Activated CD4-positive, alpha-beta T cell treated with anti-CD3 and anti-CD28 coated beads, Interleukin-2, amount 10 ng/mL, durations not matched to agents 7 days and 5 days (primary cell): ENCODE measurements at regions not wholly inside any gene's neighbourhood (a gene's known extent, or its start where the extent isn't known, plus 50 kb on each side); places are given as distances from the start of the nearest gene placed in this dataset.

Experiments used
- CTCF ChIA-PET: fragments of 350-600 bp; sonication (Branson Sonifier 250); formaldehyde crosslinking; loops from one replicate; lab custom pipeline; 2021; ENCODE audit warnings: antibody characterized with exemption; lab: Charles Lee
- POLR2A ChIA-PET: fragments of 350-600 bp; sonication (Branson Sonifier 250); formaldehyde crosslinking; loops from one replicate; lab custom pipeline; 2021; ENCODE audit warnings: antibody characterized with exemption; lab: Charles Lee
- DNase-seq: peaks from one replicate; pipeline ENCODE4 v3.0.0-alpha.2; 2020
- H3K27ac Mint-ChIP-seq: one replicate; pipeline ENCODE4 v1.8.0; 2021; ENCODE audit warnings: mild to moderate bottlenecking, moderate library complexity, mixed read lengths
- H3K27me3 Mint-ChIP-seq: one replicate; pipeline ENCODE4 v1.8.0; 2021; ENCODE audit warnings: mixed read lengths
- H3K36me3 Mint-ChIP-seq: one replicate; pipeline ENCODE4 v1.8.0; 2021; ENCODE audit warnings: low read depth, mixed read lengths
- H3K4me1 Mint-ChIP-seq: one replicate; pipeline ENCODE4 v1.8.0; 2021; ENCODE audit warnings: mixed read lengths
- H3K4me3 Mint-ChIP-seq: one replicate; pipeline ENCODE4 v1.8.0; 2021; ENCODE audit warnings: mild to moderate bottlenecking, moderate library complexity, mixed read lengths
- H3K9me3 Mint-ChIP-seq: one replicate; pipeline ENCODE4 v1.8.0; 2021; ENCODE audit warnings: mixed read lengths

- Mint-ChIP-seq H3K36me3 (no peaks in the 10 kb centered on the region), H3K9me3 (no peaks in the 10 kb centered on the region), H3K27me3 (no peaks in the 10 kb centered on the region), H3K4me3 (no peak overlapping the region), H3K27ac (no peak overlapping the region), H3K4me1 (no peaks in the 10 kb centered on the region)
- ChIA-PET POLR2A (no interaction called here), CTCF (no interaction called here)
- DNase-seq: no peak
These were observed 291.3 kb upstream of the PRKD1 start for GRCh38 chr14:30218907-30219306.

GRCh38 chr14:30221546-30221945 lies 293.9 kb upstream of the PRKD1 start:
- CTCF ChIA-PET: no interaction called here
- Mint-ChIP-seq H3K27me3 (no peaks in the 10 kb centered on the region), H3K4me1 (no peaks in the 10 kb centered on the region), H3K4me3 (no peak overlapping the region), H3K27ac (no peak overlapping the region), H3K9me3 (no peaks in the 10 kb centered on the region), H3K36me3 (no peaks in the 10 kb centered on the region)
- POLR2A ChIA-PET: no interaction called here
- no peak for DNase-seq

GRCh38 chr14:30223385-30223785 lies 295.7 kb upstream of the PRKD1 start:
- DNase-seq: no peak
- Mint-ChIP-seq H3K27ac (no peak overlapping the region), H3K9me3 (no peaks in the 10 kb centered on the region), H3K4me1 (no peaks in the 10 kb centered on the region), H3K36me3 (no peaks in the 10 kb centered on the region), H3K27me3 (no peaks in the 10 kb centered on the region), H3K4me3 (no peak overlapping the region)
- ChIA-PET CTCF (no interaction called here), POLR2A (no interaction called here)

DNA sequence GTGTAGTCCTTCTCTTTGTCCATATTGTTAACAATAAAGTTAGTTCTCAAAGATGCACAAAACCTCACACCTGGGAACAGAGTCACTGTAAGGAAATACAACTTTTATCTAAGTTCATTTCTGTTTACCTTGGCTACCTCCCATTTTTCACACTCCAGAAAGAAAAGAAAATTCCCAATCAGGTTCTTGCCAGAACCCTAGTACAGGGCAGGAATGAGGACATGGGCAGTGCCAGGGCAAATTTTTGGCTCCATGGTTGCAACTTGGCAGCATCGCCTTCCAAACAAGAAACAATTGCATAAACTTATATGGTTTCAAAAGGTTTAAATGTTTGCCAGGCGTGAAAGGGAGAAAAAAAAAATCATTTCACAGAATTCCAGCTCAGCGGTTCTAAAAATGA lies 296.3 kb upstream of the PRKD1 start:
- Mint-ChIP-seq H3K4me3 (no peak overlapping the region), H3K36me3 (no peaks in the 10 kb centered on the region), H3K9me3 (no peaks in the 10 kb centered on the region), H3K27me3 (no peaks in the 10 kb centered on the region), H3K27ac (no peak overlapping the region), H3K4me1 (no peaks in the 10 kb centered on the region)
- no peak for DNase-seq
- POLR2A ChIA-PET: no interaction called here
- CTCF ChIA-PET: no interaction called here

- Mint-ChIP-seq H3K4me1 (no peaks in the 10 kb centered on the region), H3K9me3 (no peaks in the 10 kb centered on the region), H3K27me3 (no peaks in the 10 kb centered on the region), H3K4me3 (no peak overlapping the region), H3K27ac (no peak overlapping the region), H3K36me3 (no peaks in the 10 kb centered on the region)
- ChIA-PET POLR2A (interaction anchor here (0.6 kb wide), 1 partner anchor 22 kb away, joined by 3 read pairs; no protein-coding TSS in a partner anchor), CTCF (no interaction called here)
- DNase-seq: no peak
These were observed 297.5 kb upstream of the PRKD1 start for GRCh38 chr14:30225176-30225575.

GRCh38 chr14:30227436-30227835 lies 299.8 kb upstream of the PRKD1 start:
- Mint-ChIP-seq H3K27me3 (no peaks in the 10 kb centered on the region), H3K4me1 (no peaks in the 10 kb centered on the region), H3K4me3 (no peak overlapping the region), H3K36me3 (no peaks in the 10 kb centered on the region), H3K27ac (no peak overlapping the region), H3K9me3 (no peaks in the 10 kb centered on the region)
- ChIA-PET POLR2A (no interaction called here), CTCF (no interaction called here)
- no peak for DNase-seq

DNA sequence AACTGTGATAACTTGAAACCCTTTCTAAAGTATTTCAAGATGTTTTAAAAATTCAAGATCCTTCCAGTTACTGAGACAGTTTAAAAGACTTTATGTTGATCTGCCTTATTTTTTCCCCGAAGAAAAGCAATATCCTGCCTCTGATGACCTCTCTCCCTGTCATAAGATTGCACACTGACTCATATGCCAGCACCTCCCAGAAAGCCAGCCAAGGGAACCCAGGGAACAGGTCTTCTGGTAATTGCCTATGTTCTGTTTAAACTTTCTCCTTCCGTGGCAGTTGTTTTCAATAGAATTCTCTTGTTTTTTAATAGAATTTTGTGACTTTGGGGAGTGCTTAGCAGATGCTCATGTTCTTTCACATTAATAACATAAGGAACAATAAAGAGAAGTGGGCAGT lies 300.2 kb upstream of the PRKD1 start:
- ChIA-PET CTCF (no interaction called here), POLR2A (no interaction called here)
- Mint-ChIP-seq H3K4me3 (no peak overlapping the region), H3K9me3 (no peaks in the 10 kb centered on the region), H3K27me3 (no peaks in the 10 kb centered on the region), H3K36me3 (no peaks in the 10 kb centered on the region), H3K27ac (no peak overlapping the region), H3K4me1 (no peaks in the 10 kb centered on the region)
- no peak for DNase-seq

DNA sequence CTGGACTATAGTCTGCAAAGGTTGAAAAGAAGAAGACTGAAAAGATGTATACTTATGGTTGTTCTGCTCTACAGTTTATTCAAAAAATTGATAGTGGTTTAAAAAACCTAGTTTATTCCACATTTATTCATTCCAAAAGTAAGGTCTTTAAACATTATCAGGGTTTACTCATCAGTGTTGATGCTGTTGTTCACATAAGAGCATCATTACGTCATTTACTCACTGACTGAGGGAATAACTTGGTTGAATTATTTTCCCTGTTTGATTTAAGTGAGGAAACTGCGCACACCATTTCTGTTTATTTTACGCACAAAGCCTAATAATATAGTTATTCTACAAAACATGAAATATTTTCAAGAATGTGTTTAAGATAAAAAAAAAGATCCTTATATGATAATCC lies 303.1 kb upstream of the PRKD1 start:
- H3K36me3 Mint-ChIP-seq: no peaks in the 10 kb centered on the region
- CTCF ChIA-PET: interaction anchor here (0.7 kb wide), 1 partner anchor 716 kb away, joined by 3 read pairs; no protein-coding TSS in a partner anchor

GRCh38 chr14:30234966-30235365 lies 307.3 kb upstream of the PRKD1 start:
- Mint-ChIP-seq H3K36me3 (no peaks in the 10 kb centered on the region), H3K27ac (no peak overlapping the region), H3K4me1 (no peaks in the 10 kb centered on the region), H3K4me3 (no peak overlapping the region), H3K9me3 (no peaks in the 10 kb centered on the region), H3K27me3 (no peaks in the 10 kb centered on the region)
- DNase-seq: no peak
- POLR2A ChIA-PET: no interaction called here
- CTCF ChIA-PET: no interaction called here

More for the DNA sequence above, 303.1 kb upstream of the PRKD1 start:
- H3K4me1 Mint-ChIP-seq: no peaks in the 10 kb centered on the region
- no peak overlapping the region for H3K4me3 Mint-ChIP-seq
- no peaks in the 10 kb centered on the region for H3K9me3 Mint-ChIP-seq
- H3K27me3 Mint-ChIP-seq: no peaks in the 10 kb centered on the region
- H3K27ac Mint-ChIP-seq: no peak overlapping the region
- DNase-seq: no peak
- POLR2A ChIA-PET: no interaction called here

- Mint-ChIP-seq H3K27me3 (no peaks in the 10 kb centered on the region), H3K4me1 (no peaks in the 10 kb centered on the region), H3K4me3 (no peak overlapping the region), H3K36me3 (no peaks in the 10 kb centered on the region), H3K27ac (no peak overlapping the region), H3K9me3 (no peaks in the 10 kb centered on the region)
- ChIA-PET POLR2A (no interaction called here), CTCF (no interaction called here)
- no peak for DNase-seq
These were observed 307.8 kb upstream of the PRKD1 start for GRCh38 chr14:30235485-30235884.

- POLR2A ChIA-PET: no interaction called here
- CTCF ChIA-PET: no interaction called here
- no peaks in the 10 kb centered on the region for H3K9me3 Mint-ChIP-seq
- H3K4me3 Mint-ChIP-seq: no peak overlapping the region
- H3K27me3 Mint-ChIP-seq: no peaks in the 10 kb centered on the region
- H3K27ac Mint-ChIP-seq: no peak overlapping the region
- no peaks in the 10 kb centered on the region for H3K4me1 Mint-ChIP-seq
- no peaks in the 10 kb centered on the region for H3K36me3 Mint-ChIP-seq
- no peak for DNase-seq
These were observed 311.3 kb upstream of the PRKD1 start for GRCh38 chr14:30238936-30239335.

- Mint-ChIP-seq H3K27me3 (no peaks in the 10 kb centered on the region), H3K4me1 (no peaks in the 10 kb centered on the region), H3K36me3 (no peaks in the 10 kb centered on the region), H3K9me3 (no peaks in the 10 kb centered on the region), H3K4me3 (no peak overlapping the region), H3K27ac (no peak overlapping the region)
- ChIA-PET POLR2A (no interaction called here), CTCF (no interaction called here)
- no peak for DNase-seq
These were observed 312.4 kb upstream of the PRKD1 start for GRCh38 chr14:30240018-30240417.

GRCh38 chr14:30240685-30241084 lies 313.0 kb upstream of the PRKD1 start:
- ChIA-PET CTCF (no interaction called here), POLR2A (no interaction called here)
- no peak for DNase-seq
- Mint-ChIP-seq H3K27ac (no peak overlapping the region), H3K9me3 (no peaks in the 10 kb centered on the region), H3K36me3 (no peaks in the 10 kb centered on the region), H3K27me3 (no peaks in the 10 kb centered on the region), H3K4me1 (no peaks in the 10 kb centered on the region), H3K4me3 (no peak overlapping the region)

GRCh38 chr14:30242744-30243143 lies 315.1 kb upstream of the PRKD1 start:
- ChIA-PET CTCF (no interaction called here), POLR2A (no interaction called here)
- no peaks in the 10 kb centered on the region for H3K9me3 Mint-ChIP-seq
- H3K4me1 Mint-ChIP-seq: no peaks in the 10 kb centered on the region
- H3K27ac Mint-ChIP-seq: no peak overlapping the region
- no peak overlapping the region for H3K4me3 Mint-ChIP-seq
- no peak for DNase-seq
- no peaks in the 10 kb centered on the region for H3K36me3 Mint-ChIP-seq
- no peaks in the 10 kb centered on the region for H3K27me3 Mint-ChIP-seq
